GM23338 (cell line): ENCODE measurements at regions not wholly inside any gene's neighbourhood (a gene's known extent, or its start where the extent isn't known, plus 50 kb on each side); places are given as distances from the start of the nearest gene placed in this dataset.

ENCODE experiments used
- ATAC-seq: fragments of 200-7000 bp; cut with Tn5 transposase; 3 replicates; pipeline ENCODE4 v1.9.1; 2020
- DNase-seq: peaks from one replicate; pipeline ENCODE4 v3.0.0-alpha.2; 2015; ENCODE audit warnings: low spot score
- H2AFZ ChIP-seq: fragments of 200-600 bp; sonication (generic); 2 replicates; pipeline ENCODE4 v1.8.0; 2016; ENCODE audit warnings: antibody characterized with exemption, mild to moderate bottlenecking, moderate library complexity
- H3F3A ChIP-seq: fragments of 200-600 bp; sonication (generic); replicated peaks from 2 replicates; pipeline ENCODE4 v1.8.0; 2017; ENCODE audit warnings: antibody characterized with exemption, mixed run types, low read depth
- H3K27ac ChIP-seq: fragments of 200-600 bp; sonication (generic); 2 replicates; pipeline ENCODE4 v1.6.1; 2016; ENCODE audit warnings: low read depth
- H3K27me3 ChIP-seq: fragments of 200-600 bp; sonication (generic); 2 replicates; pipeline ENCODE4 v1.8.0; 2016; ENCODE audit warnings: mild to moderate bottlenecking, mixed run types, moderate library complexity; ENCODE audit not compliant: insufficient read depth
- H3K36me3 ChIP-seq: fragments of 200-600 bp; sonication (generic); 2 replicates; pipeline ENCODE4 v1.8.0; 2016; ENCODE audit warnings: mild to moderate bottlenecking; ENCODE audit not compliant: insufficient read depth
- H3K4me1 ChIP-seq: fragments of 200-600 bp; sonication (generic); 2 replicates; pipeline ENCODE4 v1.8.0; 2016; ENCODE audit warnings: mild to moderate bottlenecking, moderate library complexity; ENCODE audit not compliant: insufficient read depth
- H3K4me2 ChIP-seq: fragments of 200-600 bp; sonication (generic); 2 replicates; pipeline ENCODE4 v1.7.1; 2017; ENCODE audit warnings: mixed run types
- H3K4me3 ChIP-seq: fragments of 200-600 bp; sonication (generic); 2 replicates; pipeline ENCODE4 v1.6.1; 2016; ENCODE audit warnings: mixed run types
- H3K79me2 ChIP-seq: fragments of 200-600 bp; sonication (generic); replicated peaks from 2 replicates; pipeline ENCODE4 v1.8.0; 2017; ENCODE audit warnings: mild to moderate bottlenecking; ENCODE audit not compliant: insufficient read depth
- H3K9me2 ChIP-seq: fragments of 200-600 bp; sonication (generic); 2 replicates; pipeline ENCODE4 v1.8.0; 2017; ENCODE audit not compliant: insufficient read depth
- H4K20me1 ChIP-seq: fragments of 200-600 bp; sonication (generic); replicated peaks from 2 replicates; pipeline ENCODE4 v1.8.0; 2017; ENCODE audit warnings: mild to moderate bottlenecking; ENCODE audit not compliant: insufficient read depth
- H3K27ac Mint-ChIP-seq: 2 replicates; pipeline ENCODE4 v1.8.0; 2020; ENCODE audit warnings: inconsistent platforms, mild to moderate bottlenecking, moderate library complexity, mixed read lengths
- H3K27me3 Mint-ChIP-seq: 3 replicates; pipeline ENCODE4 v1.8.0; 2022; ENCODE audit warnings: low read depth, mild to moderate bottlenecking, moderate library complexity, mixed read lengths, inconsistent platforms; ENCODE audit not compliant: insufficient read depth, poor library complexity
- H3K36me3 Mint-ChIP-seq: 3 replicates; pipeline ENCODE4 v1.8.0; 2021; ENCODE audit warnings: low read depth, mild to moderate bottlenecking, inconsistent platforms, moderate library complexity, mixed read lengths
- H3K4me1 Mint-ChIP-seq: 3 replicates; pipeline ENCODE4 v1.8.0; 2020; ENCODE audit warnings: mild to moderate bottlenecking, inconsistent platforms, mixed read lengths
- H3K4me3 Mint-ChIP-seq: 3 replicates; pipeline ENCODE4 v1.8.0; 2021; ENCODE audit warnings: moderate library complexity, mild to moderate bottlenecking, inconsistent platforms, mixed read lengths
- H3K9me3 Mint-ChIP-seq: 3 replicates; pipeline ENCODE4 v1.8.0; 2020; ENCODE audit warnings: moderate library complexity, mild to moderate bottlenecking, inconsistent platforms, mixed read lengths
- CTCF ChIP-seq, 2 experiments: fragments of 200-600 bp in 1 of 2; sonication (generic) in 1 of 2; conservative IDR thresholded peaks; 2 replicates each; pipeline versions ENCODE4 v1.5.1 to v1.6.1; 2016 to 2017; ENCODE audit warnings: antibody characterized with exemption in 2 of 2, low read depth in 2 of 2, mild to moderate bottlenecking in 2 of 2, moderate library complexity in 1 of 2
- NANOG ChIP-seq: IDR thresholded peaks from 2 replicates; pipeline ENCODE4 v1.6.1; 2016; ENCODE audit warnings: antibody characterized with exemption, borderline replicate concordance
- POLR2AphosphoS5 ChIP-seq: IDR thresholded peaks from 2 replicates; pipeline ENCODE4 v1.6.1; 2016; ENCODE audit warnings: antibody characterized with exemption, low read depth
- STAT1 ChIP-seq: IDR thresholded peaks from one replicate; pipeline ENCODE4 v1.6.1; 2016; ENCODE audit warnings: antibody characterized with exemption; ENCODE audit not compliant: unreplicated experiment
- ZNF114 ChIP-seq: fragments of 250-450 bp; sonication (Bioruptor Pico); IDR thresholded peaks from 2 replicates; pipeline ENCODE4 v1.5.0; 2020; ENCODE audit warnings: mild to moderate bottlenecking, moderate library complexity
- ZNF331 ChIP-seq: fragments of 250-450 bp; sonication (Bioruptor Pico); IDR thresholded peaks from 2 replicates; pipeline ENCODE4 v1.5.0; 2020; ENCODE audit warnings: low read depth, mild to moderate bottlenecking, moderate library complexity
- ZNF462 ChIP-seq: fragments of 250-450 bp; sonication (Bioruptor Pico); IDR thresholded peaks from 2 replicates; pipeline ENCODE4 v1.5.0; 2020; ENCODE audit warnings: mild to moderate bottlenecking, moderate library complexity

GRCh38 chr2:234588054-234588430 lies 91.2 kb upstream of the ARL4C start (continued):
- no peak for TF ChIP-seq ZNF462 (CRISPR knock-in tag)
- no peak for TF ChIP-seq STAT1
- TF ChIP-seq ZNF114 (CRISPR knock-in tag): no peak

- H3K9me2 ChIP-seq: peaks cover 11% of the 10 kb centered on the region
- H3K27me3 ChIP-seq: no peaks in the 10 kb centered on the region
- H3K27ac ChIP-seq: no peak overlapping the region
- Mint-ChIP-seq H3K9me3 (no peaks in the 10 kb centered on the region; the same call in 2 of the 3 replicates), H3K4me1 (peaks cover 15% of the 10 kb centered on the region), H3K4me3 (no peak overlapping the region), H3K27me3 (peaks cover 6% of the 10 kb centered on the region), H3K36me3 (no peaks in the 10 kb centered on the region), H3K27ac (no peak overlapping the region)
- H3F3A ChIP-seq: no peaks in the 10 kb centered on the region
- DNase-seq (no peak), ATAC-seq (no peak)
- no peaks in the 10 kb centered on the region for H3K4me1 ChIP-seq
- H3K36me3 ChIP-seq: no peaks in the 10 kb centered on the region
- no peak overlapping the region for H2AFZ ChIP-seq
- H3K79me2 ChIP-seq: no peaks in the 10 kb centered on the region
- H4K20me1 ChIP-seq: no peaks in the 10 kb centered on the region
- no peak overlapping the region for H3K4me3 ChIP-seq
- H3K4me2 ChIP-seq: no peak overlapping the region
- TF ChIP-seq CTCF (conservative IDR thresholded peaks at IDR 0.05; ENCODE audit: low read depth in 2 of 2) (no peak), POLR2AphosphoS5 (no peak), ZNF462 (CRISPR knock-in tag) (no peak), ZNF331 (CRISPR knock-in tag) (no peak), STAT1 (no peak), NANOG (no peak)
Measured at GRCh38 chr2:234587341-234588053, 90.6 kb upstream of the ARL4C start.
